Esophagus muscularis mucosa (tissue), 3 donors: ENCODE measurements at regions not wholly inside any gene's neighbourhood (a gene's known extent, or its start where the extent isn't known, plus 50 kb on each side); places are given as distances from the start of the nearest gene placed in this dataset.

Experiments used
- POLR2AphosphoS5 ChIP-seq, 2 donors: sonication (generic); formaldehyde crosslinking; IDR thresholded peaks; one replicate each; pipeline ENCODE4 v1.6.1; 2017; ENCODE audit warnings: antibody characterized with exemption in 2 of 2
- TF ChIP-seq, protein P1 (sequence below), 3 experiments: fragments of 200-600 bp in 2 of 3; fragments of 450-650 bp in 1 of 3; sonication (generic) in 2 of 3; IDR thresholded peaks; one replicate each; pipeline ENCODE4 v1.5.1; 2017 to 2019; ENCODE audit warnings: antibody characterized with exemption in 3 of 3, mild to moderate bottlenecking in 2 of 3, moderate library complexity in 1 of 3

GRCh38 chr7:112855227-112855626 lies 65.0 kb upstream of the TMEM168 start:
- TF ChIP-seq, protein P1, sequence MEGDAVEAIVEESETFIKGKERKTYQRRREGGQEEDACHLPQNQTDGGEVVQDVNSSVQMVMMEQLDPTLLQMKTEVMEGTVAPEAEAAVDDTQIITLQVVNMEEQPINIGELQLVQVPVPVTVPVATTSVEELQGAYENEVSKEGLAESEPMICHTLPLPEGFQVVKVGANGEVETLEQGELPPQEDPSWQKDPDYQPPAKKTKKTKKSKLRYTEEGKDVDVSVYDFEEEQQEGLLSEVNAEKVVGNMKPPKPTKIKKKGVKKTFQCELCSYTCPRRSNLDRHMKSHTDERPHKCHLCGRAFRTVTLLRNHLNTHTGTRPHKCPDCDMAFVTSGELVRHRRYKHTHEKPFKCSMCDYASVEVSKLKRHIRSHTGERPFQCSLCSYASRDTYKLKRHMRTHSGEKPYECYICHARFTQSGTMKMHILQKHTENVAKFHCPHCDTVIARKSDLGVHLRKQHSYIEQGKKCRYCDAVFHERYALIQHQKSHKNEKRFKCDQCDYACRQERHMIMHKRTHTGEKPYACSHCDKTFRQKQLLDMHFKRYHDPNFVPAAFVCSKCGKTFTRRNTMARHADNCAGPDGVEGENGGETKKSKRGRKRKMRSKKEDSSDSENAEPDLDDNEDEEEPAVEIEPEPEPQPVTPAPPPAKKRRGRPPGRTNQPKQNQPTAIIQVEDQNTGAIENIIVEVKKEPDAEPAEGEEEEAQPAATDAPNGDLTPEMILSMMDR (IDR thresholded peaks at IDR 0.05), result no peak
- no peak for TF ChIP-seq POLR2AphosphoS5 (IDR thresholded peaks at IDR 0.05)
